Breast epithelium (tissue), 4 donors: ENCODE measurements at regions not wholly inside any gene's neighbourhood (a gene's known extent, or its start where the extent isn't known, plus 50 kb on each side); places are given as distances from the start of the nearest gene placed in this dataset.

Experiments used
- DNase-seq, 2 donors: peaks; one replicate each; pipeline ENCODE4 v3.0.0-alpha.2; 2019; ENCODE audit warnings: low spot score in 2 of 2
- H3K27ac ChIP-seq, 2 donors: fragments of 200-600 bp; sonication (generic) in 1 of 2; one replicate each; pipeline ENCODE4 v1.5.1; 2016 to 2019; ENCODE audit warnings: mild to moderate bottlenecking in 1 of 2
- H3K27me3 ChIP-seq, 2 donors: fragments of 200-600 bp; sonication (generic) in 1 of 2; one replicate each; pipeline versions ENCODE4 v1.5.1 to v1.6.0; 2017 to 2019; ENCODE audit warnings: control low read depth in 1 of 2, mild to moderate bottlenecking in 1 of 2
- H3K36me3 ChIP-seq: fragments of 200-600 bp; one replicate; pipeline ENCODE4 v1.5.1; 2019
- H3K4me1 ChIP-seq, 2 donors: fragments of 200-600 bp; sonication (generic); one replicate each; pipeline ENCODE4 v1.5.1; 2016 to 2019; ENCODE audit warnings: control low read depth in 1 of 2
- H3K4me3 ChIP-seq, 3 donors: fragments of 200-600 bp; sonication (generic); 1 replicate in 2 of 3; 2 replicates in 1 of 3; pipeline ENCODE4 v1.5.1; 2016 to 2019; ENCODE audit warnings: mild to moderate bottlenecking in 3 of 3, moderate library complexity in 2 of 3
- H3K9me3 ChIP-seq, 2 donors: fragments of 200-600 bp; sonication (generic) in 1 of 2; one replicate each; pipeline ENCODE4 v1.5.1; 2016 to 2019; ENCODE audit warnings: control low read depth in 1 of 2
- POLR2A ChIP-seq: fragments of 450-650 bp; IDR thresholded peaks from one replicate; pipeline ENCODE4 v1.6.1; 2016; ENCODE audit warnings: antibody characterized with exemption, mild to moderate bottlenecking, moderate library complexity
- POLR2AphosphoS5 ChIP-seq, 3 donors: sonication (generic); formaldehyde crosslinking; IDR thresholded peaks; one replicate each; pipeline ENCODE4 v1.6.1; 2017; ENCODE audit warnings: antibody characterized with exemption in 3 of 3
- intact Hi-C: fragments of 100-400 bp; cut with DNase I; formaldehyde crosslinking; loops from one replicate; pipeline ENCODE4 v1.15.1; 2023; ENCODE audit warnings: low total_unique reads
- TF ChIP-seq, protein P1 (sequence below), 3 donors: fragments of 450-650 bp; IDR thresholded peaks; one replicate each; pipeline ENCODE4 v1.5.1; 2016 to 2017; ENCODE audit warnings: antibody characterized with exemption in 3 of 3, mild to moderate bottlenecking in 3 of 3, moderate library complexity in 3 of 3

DNA sequence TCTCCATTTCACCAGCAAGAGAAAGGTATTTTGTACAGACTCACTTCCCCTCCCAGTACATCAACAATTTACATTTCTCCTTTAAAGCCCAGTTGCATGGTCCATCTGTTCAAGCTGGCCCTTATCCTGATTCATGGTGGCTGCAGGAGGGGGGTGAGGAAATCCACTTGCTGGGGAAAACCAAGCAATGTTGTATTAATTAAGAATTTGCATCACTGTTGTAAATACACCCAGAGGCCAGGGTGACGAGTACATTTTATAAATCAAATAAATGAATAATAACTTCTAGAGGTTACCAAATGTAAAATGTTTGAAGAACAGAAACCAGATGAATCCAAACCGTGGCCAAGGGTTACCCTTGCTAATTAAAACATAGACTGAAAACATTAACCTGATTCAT, 395.9 kb upstream of the INTU start:
- H3K4me1 ChIP-seq = no peaks in the 10 kb centered on the region
- intact Hi-C loops = no loop called here
- no peaks in the 10 kb centered on the region for H3K36me3 ChIP-seq
- DNase-seq = no peak
- no peak overlapping the region for H3K27ac ChIP-seq
- TF ChIP-seq POLR2AphosphoS5 (IDR thresholded peaks at IDR 0.05) (no peak), POLR2A (no peak)
- no peaks in the 10 kb centered on the region for H3K27me3 ChIP-seq
- H3K4me3 ChIP-seq = no peak overlapping the region
- no peaks in the 10 kb centered on the region for H3K9me3 ChIP-seq

DNA sequence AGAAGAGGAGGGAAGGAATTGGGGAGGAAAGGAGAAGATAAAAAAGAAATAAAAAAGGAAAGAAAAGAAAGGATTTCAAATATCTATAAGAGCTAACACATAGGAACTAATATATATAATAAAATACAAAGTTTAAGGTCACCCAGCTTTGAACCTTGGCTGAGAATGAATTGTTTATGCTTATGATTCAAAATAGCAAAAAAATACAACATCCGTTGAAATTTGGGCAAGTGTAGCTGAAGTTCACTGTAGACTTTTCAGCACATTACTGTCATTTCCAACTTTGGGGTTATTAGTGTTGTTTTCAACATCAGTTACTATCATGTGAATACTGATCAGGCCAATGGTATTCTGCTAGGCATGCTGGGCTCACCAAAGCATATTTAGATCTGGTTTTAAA, 395.2 kb upstream of the INTU start:
- H3K9me3 ChIP-seq = no peaks in the 10 kb centered on the region
- intact Hi-C loops = no loop called here

DNA sequence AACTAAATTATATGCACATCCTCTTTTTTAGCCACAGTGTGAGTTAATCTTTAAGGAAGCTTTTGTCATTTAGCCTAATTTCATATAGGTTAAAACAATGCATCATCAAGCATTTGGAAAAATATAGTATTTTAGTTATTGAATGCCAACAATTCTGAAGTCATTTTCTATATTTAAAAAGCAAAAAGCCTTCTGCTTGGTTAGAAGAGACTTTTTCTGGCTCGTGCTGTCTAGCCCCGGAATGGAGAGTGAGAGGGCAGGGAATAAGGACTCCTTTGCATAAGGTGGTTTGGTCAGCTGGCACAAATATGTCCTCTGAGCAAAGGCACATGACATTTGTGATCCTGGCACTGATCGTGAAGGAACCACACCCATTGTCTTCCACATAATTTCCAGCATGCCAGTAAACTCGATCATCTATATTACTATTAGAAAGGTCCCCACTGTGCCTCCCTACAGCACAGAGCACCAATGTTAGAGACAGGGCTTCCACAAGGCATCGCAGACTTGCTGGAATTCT, 393.7 kb upstream of the INTU start:
- H3K27me3 ChIP-seq = no peaks in the 10 kb centered on the region
- H3K36me3 ChIP-seq = no peaks in the 10 kb centered on the region
- no peaks in the 10 kb centered on the region for H3K4me1 ChIP-seq
- H3K4me3 ChIP-seq = no peak overlapping the region
- TF ChIP-seq POLR2AphosphoS5 (IDR thresholded peaks at IDR 0.05) (no peak), POLR2A (no peak)
- TF ChIP-seq, protein P1, sequence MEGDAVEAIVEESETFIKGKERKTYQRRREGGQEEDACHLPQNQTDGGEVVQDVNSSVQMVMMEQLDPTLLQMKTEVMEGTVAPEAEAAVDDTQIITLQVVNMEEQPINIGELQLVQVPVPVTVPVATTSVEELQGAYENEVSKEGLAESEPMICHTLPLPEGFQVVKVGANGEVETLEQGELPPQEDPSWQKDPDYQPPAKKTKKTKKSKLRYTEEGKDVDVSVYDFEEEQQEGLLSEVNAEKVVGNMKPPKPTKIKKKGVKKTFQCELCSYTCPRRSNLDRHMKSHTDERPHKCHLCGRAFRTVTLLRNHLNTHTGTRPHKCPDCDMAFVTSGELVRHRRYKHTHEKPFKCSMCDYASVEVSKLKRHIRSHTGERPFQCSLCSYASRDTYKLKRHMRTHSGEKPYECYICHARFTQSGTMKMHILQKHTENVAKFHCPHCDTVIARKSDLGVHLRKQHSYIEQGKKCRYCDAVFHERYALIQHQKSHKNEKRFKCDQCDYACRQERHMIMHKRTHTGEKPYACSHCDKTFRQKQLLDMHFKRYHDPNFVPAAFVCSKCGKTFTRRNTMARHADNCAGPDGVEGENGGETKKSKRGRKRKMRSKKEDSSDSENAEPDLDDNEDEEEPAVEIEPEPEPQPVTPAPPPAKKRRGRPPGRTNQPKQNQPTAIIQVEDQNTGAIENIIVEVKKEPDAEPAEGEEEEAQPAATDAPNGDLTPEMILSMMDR (IDR thresholded peaks at IDR 0.05) = no peak
- intact Hi-C loops = no loop called here
- no peak for DNase-seq
- H3K9me3 ChIP-seq = no peaks in the 10 kb centered on the region
- H3K27ac ChIP-seq = no peak overlapping the region

More for the DNA sequence above, 395.2 kb upstream of the INTU start:
- TF ChIP-seq, protein P1 (IDR thresholded peaks at IDR 0.05) = no peak
- TF ChIP-seq POLR2A = no peak
- Histone ChIP-seq H3K4me1 (no peaks in the 10 kb centered on the region), H3K27me3 (no peaks in the 10 kb centered on the region), H3K27ac (no peak overlapping the region), H3K36me3 (no peaks in the 10 kb centered on the region), H3K4me3 (no peak overlapping the region)
- DNase-seq = no peak

DNA sequence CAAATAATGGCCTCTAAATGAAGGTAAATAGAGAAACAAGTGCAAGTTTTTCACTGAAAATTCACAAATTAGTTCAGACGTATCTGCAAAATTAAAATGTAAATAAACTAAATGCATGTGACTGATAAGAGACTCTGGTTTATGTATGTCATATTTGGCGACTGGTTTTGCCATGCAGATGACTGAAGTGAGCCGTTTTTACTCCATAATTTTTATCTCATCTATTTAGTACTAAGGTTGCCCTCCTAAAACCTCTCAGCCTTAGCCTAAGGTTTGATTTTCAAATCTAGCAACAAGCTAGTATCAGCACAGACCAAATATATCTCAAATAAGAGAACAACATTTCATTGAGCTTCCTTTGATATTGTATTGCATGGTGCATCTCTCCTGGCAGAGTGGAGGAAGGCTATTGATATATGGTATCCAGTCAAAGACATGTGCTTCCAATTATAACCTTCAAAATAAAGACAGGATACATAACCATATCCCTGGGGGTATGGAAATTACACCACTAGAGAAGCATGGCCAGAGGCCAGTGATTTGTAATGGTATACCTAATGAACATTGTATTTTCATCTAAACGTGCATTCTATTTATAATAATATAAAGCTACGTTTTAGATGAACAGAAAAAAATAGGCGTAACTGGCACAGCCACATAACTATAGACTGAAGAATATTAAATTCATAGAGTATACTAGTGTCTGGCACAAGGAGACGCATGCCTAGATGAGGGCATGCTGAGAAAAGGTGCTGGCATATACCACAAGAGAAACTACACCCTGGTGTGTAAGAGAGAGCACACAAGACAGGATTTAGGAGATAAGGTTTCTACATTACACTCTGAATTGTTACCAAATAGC, 392.6 kb upstream of the INTU start:
- Histone ChIP-seq H3K36me3 (no peaks in the 10 kb centered on the region), H3K27ac (no peak overlapping the region), H3K4me1 (no peaks in the 10 kb centered on the region), H3K4me3 (no peak overlapping the region), H3K27me3 (no peaks in the 10 kb centered on the region), H3K9me3 (no peaks in the 10 kb centered on the region)
- no peak for TF ChIP-seq POLR2A
- no peak for TF ChIP-seq POLR2AphosphoS5 (IDR thresholded peaks at IDR 0.05)
- TF ChIP-seq, protein P1 (IDR thresholded peaks at IDR 0.05) = no peak
- no peak for DNase-seq
- intact Hi-C loops = no loop called here

DNA sequence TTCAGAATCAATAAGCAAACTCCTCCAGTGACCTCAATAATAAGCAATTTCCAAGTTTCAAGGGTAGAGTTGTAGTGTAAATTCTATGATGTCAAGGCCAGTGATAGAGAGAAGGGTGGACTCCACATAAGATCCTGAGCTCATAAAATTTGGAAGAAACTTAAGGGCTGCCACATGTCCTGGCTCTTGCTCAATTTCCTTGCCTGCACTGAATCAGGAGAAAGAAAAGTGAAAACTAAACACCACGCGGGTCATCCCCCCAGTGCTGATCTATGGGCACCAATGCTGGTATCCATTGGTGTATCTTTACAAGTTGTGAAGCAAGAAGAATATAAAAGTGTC, 392.0 kb upstream of the INTU start:
- H3K27ac ChIP-seq = no peak overlapping the region
- H3K27me3 ChIP-seq = no peaks in the 10 kb centered on the region
- intact Hi-C loops = no loop called here
- no peak for TF ChIP-seq POLR2AphosphoS5 (IDR thresholded peaks at IDR 0.05)
- TF ChIP-seq, protein P1 (IDR thresholded peaks at IDR 0.05) = no peak
- TF ChIP-seq POLR2A = no peak
- DNase-seq = no peak
- no peak overlapping the region for H3K4me3 ChIP-seq
- no peaks in the 10 kb centered on the region for H3K4me1 ChIP-seq
- no peaks in the 10 kb centered on the region for H3K36me3 ChIP-seq
- no peaks in the 10 kb centered on the region for H3K9me3 ChIP-seq
